Keratinocyte (primary cell): ENCODE measurements at regions not wholly inside any gene's neighbourhood (a gene's known extent, or its start where the extent isn't known, plus 50 kb on each side); places are given as distances from the start of the nearest gene placed in this dataset.

Experiments
- DNase-seq: peaks from one replicate; pipeline ENCODE4 v3.0.0-alpha.2; 2011; ENCODE audit warnings: low read depth, missing footprints, low spot score
- FAIRE-seq: peaks from 2 replicates; lab custom pipeline; 2011; peaks lifted over from hg19 to GRCh38; lab: Jason Lieb, UNC
- H2AFZ ChIP-seq: 2 replicates; pipeline ENCODE4 v1.6.0; 2012; ENCODE audit warnings: low read length, control low read depth, inconsistent platforms; ENCODE audit not compliant: control insufficient read depth
- H3K27ac ChIP-seq: 2 replicates; pipeline ENCODE4 v1.5.1; 2011; ENCODE audit warnings: low read length; ENCODE audit not compliant: control insufficient read depth, insufficient read depth
- H3K27me3 ChIP-seq: 3 replicates; pipeline ENCODE4 v1.6.0; 2011; ENCODE audit warnings: low read length; ENCODE audit not compliant: control insufficient read depth, insufficient read depth; ENCODE audit errors: extremely low read depth
- H3K36me3 ChIP-seq, 2 experiments: 2 replicates in 1 of 2; 3 replicates in 1 of 2; pipeline ENCODE4 v1.5.1; 2011; ENCODE audit warnings: low read length in 2 of 2, mild to moderate bottlenecking in 1 of 2; ENCODE audit not compliant: control insufficient read depth in 2 of 2, insufficient read depth in 2 of 2; ENCODE audit errors: extremely low read depth in 1 of 2
- H3K4me1 ChIP-seq: 3 replicates; pipeline ENCODE4 v1.5.1; 2011; ENCODE audit warnings: low read length; ENCODE audit not compliant: control insufficient read depth, insufficient read depth; ENCODE audit errors: extremely low read depth
- H3K4me2 ChIP-seq: 3 replicates; pipeline ENCODE4 v1.6.0; 2011; ENCODE audit warnings: low read depth, low read length; ENCODE audit not compliant: control insufficient read depth, insufficient read depth; ENCODE audit errors: extremely low read depth
- H3K4me3 ChIP-seq, 3 experiments: fragments of 200-600 bp in 1 of 3; sonication (generic) in 1 of 3; 2 replicates in 2 of 3; 3 replicates in 1 of 3; pipeline ENCODE4 v1.5.1; 2011 to 2016; ENCODE audit warnings: low read length in 3 of 3, mild to moderate bottlenecking in 3 of 3, control low read depth in 2 of 3, inconsistent platforms in 1 of 3, low read depth in 1 of 3, mixed read lengths in 1 of 3, mixed run types in 1 of 3, moderate library complexity in 1 of 3; ENCODE audit not compliant: control insufficient read depth in 2 of 3, insufficient read depth in 2 of 3; ENCODE audit errors: extremely low read depth in 1 of 3
- H3K79me2 ChIP-seq: 2 replicates; pipeline ENCODE4 v1.6.0; 2012; ENCODE audit warnings: low read length; ENCODE audit not compliant: control insufficient read depth, insufficient read depth
- H3K9ac ChIP-seq: 3 replicates; pipeline ENCODE4 v1.6.0; 2011; ENCODE audit warnings: low read length; ENCODE audit not compliant: control insufficient read depth, insufficient read depth; ENCODE audit errors: extremely low read depth
- H3K9me1 ChIP-seq: 3 replicates; pipeline ENCODE4 v1.6.0; 2011; ENCODE audit warnings: low read length; ENCODE audit not compliant: control insufficient read depth, insufficient read depth; ENCODE audit errors: extremely low read depth
- H3K9me3 ChIP-seq: 2 replicates; pipeline ENCODE4 v1.5.1; 2012; ENCODE audit warnings: low read depth, low read length; ENCODE audit not compliant: control insufficient read depth
- H4K20me1 ChIP-seq: 3 replicates; pipeline ENCODE4 v1.6.0; 2011; ENCODE audit warnings: low read length; ENCODE audit not compliant: control insufficient read depth, insufficient read depth; ENCODE audit errors: extremely low read depth
- EZH2 ChIP-seq: IDR thresholded peaks from one replicate; pipeline ENCODE4 v1.6.1; 2012; ENCODE audit warnings: inconsistent platforms, mild to moderate bottlenecking, low read length, moderate library complexity
- dilution Hi-C: fragments of 300-500 bp; cut with MboI; formaldehyde crosslinking; loops from one replicate; pipeline ENCODE4 v1.7.0; 2020; ENCODE audit warnings: low sequenced_read_pairs; ENCODE audit not compliant: extremely low pct_ligation_motif_present
- TF ChIP-seq, protein P1 (sequence below), 3 experiments: IDR thresholded peaks in 1 of 3; conservative IDR thresholded peaks in 1 of 3; optimal IDR thresholded peaks in 1 of 3; 2 replicates in 2 of 3; 3 replicates in 1 of 3; pipeline versions ENCODE3 to v1.5.1; 2011; ENCODE audit warnings: low read length in 3 of 3, mild to moderate bottlenecking in 3 of 3, moderate library complexity in 2 of 3, control low read depth in 1 of 3, inconsistent platforms in 1 of 3; ENCODE audit not compliant: insufficient read depth in 2 of 3; ENCODE audit errors: extremely low read depth in 1 of 3

- dilution Hi-C loops: no loop called here
- no peak for TF ChIP-seq EZH2
- TF ChIP-seq, protein P1, sequence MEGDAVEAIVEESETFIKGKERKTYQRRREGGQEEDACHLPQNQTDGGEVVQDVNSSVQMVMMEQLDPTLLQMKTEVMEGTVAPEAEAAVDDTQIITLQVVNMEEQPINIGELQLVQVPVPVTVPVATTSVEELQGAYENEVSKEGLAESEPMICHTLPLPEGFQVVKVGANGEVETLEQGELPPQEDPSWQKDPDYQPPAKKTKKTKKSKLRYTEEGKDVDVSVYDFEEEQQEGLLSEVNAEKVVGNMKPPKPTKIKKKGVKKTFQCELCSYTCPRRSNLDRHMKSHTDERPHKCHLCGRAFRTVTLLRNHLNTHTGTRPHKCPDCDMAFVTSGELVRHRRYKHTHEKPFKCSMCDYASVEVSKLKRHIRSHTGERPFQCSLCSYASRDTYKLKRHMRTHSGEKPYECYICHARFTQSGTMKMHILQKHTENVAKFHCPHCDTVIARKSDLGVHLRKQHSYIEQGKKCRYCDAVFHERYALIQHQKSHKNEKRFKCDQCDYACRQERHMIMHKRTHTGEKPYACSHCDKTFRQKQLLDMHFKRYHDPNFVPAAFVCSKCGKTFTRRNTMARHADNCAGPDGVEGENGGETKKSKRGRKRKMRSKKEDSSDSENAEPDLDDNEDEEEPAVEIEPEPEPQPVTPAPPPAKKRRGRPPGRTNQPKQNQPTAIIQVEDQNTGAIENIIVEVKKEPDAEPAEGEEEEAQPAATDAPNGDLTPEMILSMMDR (optimal IDR thresholded peaks at IDR 0.05 in 1 of 3, IDR thresholded peaks at IDR 0.05 in 1 of 3, conservative IDR thresholded peaks at IDR 0.05 in 1 of 3; ENCODE audit: extremely low read depth in 1 of 3, insufficient read depth in 2 of 3, low read length in 3 of 3): no peak
- FAIRE-seq: no peak
Measured at GRCh38 chr12:125878483-125878882, 813.2 kb downstream of the AACS start.

GRCh38 chr12:125882141-125882540 lies 816.9 kb downstream of the AACS start:
- no peak for DNase-seq
- no peaks in the 10 kb centered on the region for H3K4me1 ChIP-seq
- H3K4me3 ChIP-seq: no peak overlapping the region
- no peaks in the 10 kb centered on the region for H3K9me1 ChIP-seq
- H4K20me1 ChIP-seq: no peaks in the 10 kb centered on the region
- no peak overlapping the region for H2AFZ ChIP-seq
- TF ChIP-seq EZH2: no peak
- TF ChIP-seq, protein P1 (optimal IDR thresholded peaks at IDR 0.05 in 1 of 3, IDR thresholded peaks at IDR 0.05 in 1 of 3, conservative IDR thresholded peaks at IDR 0.05 in 1 of 3; ENCODE audit: extremely low read depth in 1 of 3, insufficient read depth in 2 of 3, low read length in 3 of 3): no peak
- H3K4me2 ChIP-seq: no peak overlapping the region
- FAIRE-seq: no peak
- H3K36me3 ChIP-seq: no peaks in the 10 kb centered on the region
- H3K27me3 ChIP-seq: no peaks in the 10 kb centered on the region
- dilution Hi-C loops: no loop called here
- no peaks in the 10 kb centered on the region for H3K79me2 ChIP-seq
- no peak overlapping the region for H3K9ac ChIP-seq
- peaks cover 2% of the 10 kb centered on the region for H3K9me3 ChIP-seq
- no peak overlapping the region for H3K27ac ChIP-seq

More at GRCh38 chr12:125878483-125878882, 813.2 kb downstream of the AACS start:
- Histone ChIP-seq H3K36me3 (no peaks in the 10 kb centered on the region), H4K20me1 (no peaks in the 10 kb centered on the region), H3K4me1 (no peaks in the 10 kb centered on the region), H3K79me2 (no peaks in the 10 kb centered on the region), H3K9me1 (no peaks in the 10 kb centered on the region), H3K27me3 (no peaks in the 10 kb centered on the region), H3K4me3 (no peak overlapping the region), H2AFZ (no peak overlapping the region), H3K4me2 (no peak overlapping the region), H3K27ac (no peak overlapping the region), H3K9me3 (no peaks in the 10 kb centered on the region), H3K9ac (no peak overlapping the region)
- no peak for DNase-seq
